GM12875 (cell line): ENCODE measurements at regions not wholly inside any gene's neighbourhood (a gene's known extent, or its start where the extent isn't known, plus 50 kb on each side); places are given as distances from the start of the nearest gene placed in this dataset.

Experiments used
- H3K4me3 ChIP-seq: one replicate; pipeline ENCODE4 v1.5.1; 2011; ENCODE audit warnings: low read depth, low read length, control low read depth
- CTCF ChIP-seq: IDR thresholded peaks from 2 replicates; pipeline ENCODE4 v1.5.1; 2011; ENCODE audit warnings: low read depth, mild to moderate bottlenecking, control low read depth, inconsistent platforms, low read length, moderate library complexity, borderline replicate concordance; ENCODE audit not compliant: insufficient read depth

DNA sequence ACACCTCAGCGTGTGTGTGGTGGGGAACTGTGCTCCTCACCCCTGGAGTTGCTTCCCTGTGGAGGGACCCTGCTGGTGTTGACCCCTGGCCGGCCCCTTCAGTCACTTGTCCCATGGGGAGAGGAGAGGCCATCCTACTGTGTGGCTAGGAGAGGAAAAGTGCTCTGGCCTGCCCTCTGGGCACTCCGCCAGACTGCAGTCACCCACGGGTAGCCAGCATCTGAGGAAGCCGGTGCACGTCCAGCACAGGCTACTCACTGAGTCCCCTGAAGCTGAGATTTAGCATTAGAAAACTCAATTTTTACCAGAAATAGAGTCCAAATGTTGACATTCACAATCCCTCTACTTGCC, 211.5 kb upstream of the RAB6C start:
- no peak for TF ChIP-seq CTCF
- no peak overlapping the region for H3K4me3 ChIP-seq

- H3K4me3 ChIP-seq = no peak overlapping the region
- no peak for TF ChIP-seq CTCF
Measured at GRCh38 chr2:129768485-129769184, 210.8 kb upstream of the RAB6C start.

- no peak for TF ChIP-seq CTCF
- no peak overlapping the region for H3K4me3 ChIP-seq
Measured at GRCh38 chr2:129769185-129769991, 210.1 kb upstream of the RAB6C start.

DNA sequence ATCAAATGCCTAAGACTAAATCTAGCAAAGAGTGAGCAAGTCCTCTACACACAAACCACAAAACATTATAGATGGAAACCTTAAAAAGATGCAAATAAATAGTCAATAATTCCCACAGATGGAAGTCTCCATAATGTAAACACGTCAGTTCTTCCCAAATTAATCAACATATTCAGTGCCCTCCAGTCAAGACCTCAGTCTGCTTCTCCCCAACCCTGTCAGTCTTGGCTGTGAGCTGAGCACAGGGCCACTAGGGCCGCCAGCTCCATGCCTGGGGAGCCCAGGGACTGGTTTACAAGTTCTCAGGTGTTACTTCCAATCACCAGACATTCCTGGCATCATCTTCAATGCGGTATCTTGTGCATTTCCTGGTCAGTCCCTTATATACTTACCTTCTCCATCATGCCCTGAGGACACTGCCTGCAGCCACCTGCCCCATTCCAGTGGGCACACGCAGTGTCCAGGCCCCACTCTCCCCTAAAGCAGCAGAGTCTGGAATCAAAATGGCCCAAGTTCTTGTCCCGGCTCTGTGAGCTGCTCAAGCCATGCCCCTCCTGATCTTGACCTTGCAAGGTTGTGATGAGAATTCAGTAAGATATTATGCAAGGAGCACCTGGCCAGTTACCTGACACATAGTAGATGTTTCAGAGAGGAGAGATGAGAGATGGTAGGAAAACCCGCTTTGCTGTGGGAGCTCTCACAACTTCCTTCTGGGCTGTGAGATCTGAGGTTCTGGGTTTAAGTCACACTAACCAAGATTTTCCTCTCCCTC, 207.9 kb upstream of the RAB6C start:
- no peak overlapping the region for H3K4me3 ChIP-seq
- no peak for TF ChIP-seq CTCF

GRCh38 chr2:129772190-129772579, 207.3 kb upstream of the RAB6C start:
- TF ChIP-seq CTCF = no peak
- no peak overlapping the region for H3K4me3 ChIP-seq

- no peak overlapping the region for H3K4me3 ChIP-seq
- no peak for TF ChIP-seq CTCF
Measured at GRCh38 chr2:129775952-129776653, 203.4 kb upstream of the RAB6C start.
